ENCODE measurements at regions not wholly inside any gene's neighbourhood (a gene's known extent, or its start where the extent isn't known, plus 50 kb on each side); places are given as distances from the start of the nearest gene placed in this dataset.
A peak's percentile ranks its signal among the peaks of the same experiment; 100 is the strongest.

GRCh38 chr6:134758621-134759020 is 191.3 kb downstream of the ALDH8A1 start (continued):
- TF ChIP-seq ZSCAN20 (CRISPR knock-in tag; IDR thresholded peaks at IDR 0.05), result no peak

GRCh38 chr6:134757911-134758361 is 192.0 kb downstream of the ALDH8A1 start:
- no peak overlapping the region for H3K4me3 ChIP-seq
- peak overlapping the region in 1 of 2 experiments; percentile 37; a peak in 1 of 6 replicates for H3K27ac ChIP-seq
- CTCF ChIA-PET, result interaction anchor here (1.1 to 1.5 kb wide), 3 partner anchors 9 to 16 kb away, joined by 3 read pairs; no protein-coding TSS in a partner anchor
- H3K4me1 ChIP-seq, result 0 out of 3 replicates have a peak, but pooled peaks cover 5% of the 10 kb centered on the region
- no peaks in the 10 kb centered on the region for H3K9me3 ChIP-seq
- ATAC-seq (no peak), FAIRE-seq (no peak), DNase-seq (ENCODE audit: low read depth in 1 of 2, low spot score in 1 of 2) (no peak)
- TF ChIP-seq HES2 (IDR thresholded peaks at IDR 0.05) (no peak), MAX (IDR thresholded peaks at IDR 0.05) (no peak), NR3C1 (IDR thresholded peaks at IDR 0.05) (no peak), SREBF2 (IDR thresholded peaks at IDR 0.05) (no peak), USF2 (IDR thresholded peaks at IDR 0.05) (no peak), RCOR1 (IDR thresholded peaks at IDR 0.05; ENCODE audit: low read depth, low read length) (no peak), EHMT2 (IDR thresholded peaks at IDR 0.05; ENCODE audit: low read depth) (no peak), PBX3 (IDR thresholded peaks at IDR 0.05) (no peak), CEBPB (IDR thresholded peaks at IDR 0.05) (no peak), HMGXB4 (CRISPR knock-in tag; IDR thresholded peaks at IDR 0.05; ENCODE audit: borderline replicate concordance) (no peak), ZFP36 (IDR thresholded peaks at IDR 0.05; ENCODE audit: borderline replicate concordance, partially characterized antibody) (no peak), CHD2 (IDR thresholded peaks at IDR 0.05; ENCODE audit: low read length, partially characterized antibody) (no peak), KDM1A (IDR thresholded peaks at IDR 0.05; ENCODE audit: low read depth) (no peak)
- no peak overlapping the region for H3K4me2 ChIP-seq
- WGBS (ENCODE audit: missing lambda C conversion rate), result 62% methylated on average over 1 of the region's 1 CpG
- POLR2A ChIA-PET, result no interaction called here

- no peak overlapping the region for H3K4me3 ChIP-seq
- ATAC-seq (no peak), DNase-seq (ENCODE audit: low read depth in 1 of 2, low spot score in 1 of 2) (no peak), FAIRE-seq (peak; percentile 7)
- no peak overlapping the region for H3K27ac ChIP-seq
- H3K4me2 ChIP-seq, result no peak overlapping the region
- no peaks in the 10 kb centered on the region for H3K9me3 ChIP-seq
- ChIA-PET POLR2A (no interaction called here), CTCF (no interaction called here)
- WGBS (ENCODE audit: missing lambda C conversion rate), result 59% methylated on average over 2 of the region's 2 CpGs
- TF ChIP-seq ELK1 (IDR thresholded peaks at IDR 0.05; ENCODE audit: low read depth, low read length) (no peak), CTCF (IDR thresholded peaks at IDR 0.05) (no peak), RARB (CRISPR knock-in tag; IDR thresholded peaks at IDR 0.05) (no peak), NR3C1 (IDR thresholded peaks at IDR 0.05) (no peak), NPAS2 (CRISPR knock-in tag; IDR thresholded peaks at IDR 0.05; ENCODE audit: borderline replicate concordance) (no peak), PHF8 (IDR thresholded peaks at IDR 0.05; ENCODE audit: borderline replicate concordance, low read depth) (no peak), KDM5A (IDR thresholded peaks at IDR 0.05) (no peak), MAZ (IDR thresholded peaks at IDR 0.05; ENCODE audit: borderline replicate concordance, low read depth, low read length) (no peak), CHD4 (IDR thresholded peaks at IDR 0.05; ENCODE audit: borderline replicate concordance) (no peak)
- 0 out of 3 replicates have a peak, but pooled peaks cover 5% of the 10 kb centered on the region for H3K4me1 ChIP-seq
Measured at GRCh38 chr6:134756374-134757025, 193.4 kb downstream of the ALDH8A1 start.
